Peyer's patch (tissue), 4 donors: ENCODE measurements at regions not wholly inside any gene's neighbourhood (a gene's known extent, or its start where the extent isn't known, plus 50 kb on each side); places are given as distances from the start of the nearest gene placed in this dataset.

Experiments
- CTCF ChIP-seq, 6 experiments: fragments of 450-650 bp in 4 of 6; fragments of 200-600 bp in 2 of 6; sonication (generic) in 1 of 6; IDR thresholded peaks; one replicate each; pipeline ENCODE4 v1.5.1; 2017 to 2019; ENCODE audit warnings: antibody characterized with exemption in 6 of 6, mild to moderate bottlenecking in 3 of 6, moderate library complexity in 1 of 6
- POLR2A ChIP-seq, 2 donors: fragments of 450-650 bp; IDR thresholded peaks; one replicate each; pipeline ENCODE4 v1.5.1; 2017; ENCODE audit warnings: antibody characterized with exemption in 2 of 2, mild to moderate bottlenecking in 2 of 2, moderate library complexity in 2 of 2

GRCh38 chr13:73131247-73131646 is 72.4 kb downstream of the KLF5 start:
- TF ChIP-seq CTCF (IDR thresholded peaks at IDR 0.05) (no peak), POLR2A (IDR thresholded peaks at IDR 0.05) (no peak)
